ENCODE measurements at regions not wholly inside any gene's neighbourhood (a gene's known extent, or its start where the extent isn't known, plus 50 kb on each side); places are given as distances from the start of the nearest gene placed in this dataset.

DNA sequence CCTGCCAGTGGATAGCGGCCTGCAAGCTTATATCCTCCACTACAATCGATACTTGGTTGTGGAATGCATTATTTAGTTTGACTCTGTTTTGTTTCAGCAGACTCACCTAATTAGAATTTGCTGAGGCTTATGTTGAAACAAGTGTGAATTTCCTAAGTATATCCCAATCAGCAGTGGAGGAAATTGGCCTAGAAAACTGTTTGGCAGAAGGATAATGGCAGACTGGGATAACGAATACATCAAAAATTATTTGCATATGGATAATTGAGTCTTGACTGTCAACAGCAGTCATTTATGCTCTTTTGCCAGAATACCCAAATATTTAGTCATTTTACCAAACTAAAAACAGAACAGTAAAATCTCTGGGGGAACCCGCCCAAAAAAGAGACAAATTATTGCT is 261.0 kb downstream of the DOK5 start:
- TF ChIP-seq POLR2A (IDR thresholded peaks at IDR 0.05), result no peak
- TF ChIP-seq CTCF (IDR thresholded peaks at IDR 0.05), result no peak
